Osteoblast (primary cell): ENCODE measurements at regions not wholly inside any gene's neighbourhood (a gene's known extent, or its start where the extent isn't known, plus 50 kb on each side); places are given as distances from the start of the nearest gene placed in this dataset.

Source experiments
- DNase-seq: peaks from one replicate; pipeline ENCODE4 v3.0.0; 2011; ENCODE audit warnings: low spot score, mixed read lengths; ENCODE audit not compliant: insufficient read length; ENCODE audit errors: missing footprints
- H2AFZ ChIP-seq: 2 replicates; pipeline ENCODE4 v1.6.0; 2011; ENCODE audit warnings: mild to moderate bottlenecking, low read length
- H3K27ac ChIP-seq: 2 replicates; pipeline ENCODE4 v1.5.1; 2011; ENCODE audit warnings: mild to moderate bottlenecking, low read depth, low read length, moderate library complexity
- H3K27me3 ChIP-seq: 2 replicates; pipeline ENCODE4 v1.6.0; 2012; ENCODE audit warnings: mild to moderate bottlenecking, control low read depth, inconsistent platforms, low read length, moderate library complexity; ENCODE audit not compliant: insufficient read depth
- H3K36me3 ChIP-seq: 2 replicates; pipeline ENCODE4 v1.5.1; 2011; ENCODE audit warnings: mild to moderate bottlenecking, low read length, control low read depth, moderate library complexity; ENCODE audit not compliant: insufficient read depth
- H3K4me1 ChIP-seq: 2 replicates; pipeline ENCODE4 v1.5.1; 2011; ENCODE audit warnings: mild to moderate bottlenecking, low read length, control low read depth, moderate library complexity; ENCODE audit not compliant: insufficient read depth
- H3K4me2 ChIP-seq: 2 replicates; pipeline ENCODE4 v1.6.0; 2011; ENCODE audit warnings: mild to moderate bottlenecking, low read length; ENCODE audit not compliant: insufficient read depth
- H3K4me3 ChIP-seq: fragments of 200-600 bp; sonication (generic); 3 replicates; pipeline ENCODE4 v1.5.1; 2012; ENCODE audit warnings: mild to moderate bottlenecking, low read length, inconsistent platforms; ENCODE audit not compliant: insufficient read depth
- H3K79me2 ChIP-seq: 2 replicates; pipeline ENCODE4 v1.6.0; 2012; ENCODE audit warnings: mild to moderate bottlenecking, low read length, control low read depth, inconsistent platforms; ENCODE audit not compliant: insufficient read depth
- H3K9me3 ChIP-seq: 2 replicates; pipeline ENCODE4 v1.5.1; 2011; ENCODE audit warnings: low read depth, low read length, control low read depth
- H4K20me1 ChIP-seq: 2 replicates; pipeline ENCODE4 v1.6.0; 2012; ENCODE audit warnings: mild to moderate bottlenecking, low read length, control low read depth; ENCODE audit not compliant: insufficient read depth
- CTCF ChIP-seq: IDR thresholded peaks from 2 replicates; pipeline ENCODE4 v1.5.1; 2011; ENCODE audit warnings: mild to moderate bottlenecking, low read depth, low read length, moderate library complexity; ENCODE audit errors: extremely low read depth

DNA sequence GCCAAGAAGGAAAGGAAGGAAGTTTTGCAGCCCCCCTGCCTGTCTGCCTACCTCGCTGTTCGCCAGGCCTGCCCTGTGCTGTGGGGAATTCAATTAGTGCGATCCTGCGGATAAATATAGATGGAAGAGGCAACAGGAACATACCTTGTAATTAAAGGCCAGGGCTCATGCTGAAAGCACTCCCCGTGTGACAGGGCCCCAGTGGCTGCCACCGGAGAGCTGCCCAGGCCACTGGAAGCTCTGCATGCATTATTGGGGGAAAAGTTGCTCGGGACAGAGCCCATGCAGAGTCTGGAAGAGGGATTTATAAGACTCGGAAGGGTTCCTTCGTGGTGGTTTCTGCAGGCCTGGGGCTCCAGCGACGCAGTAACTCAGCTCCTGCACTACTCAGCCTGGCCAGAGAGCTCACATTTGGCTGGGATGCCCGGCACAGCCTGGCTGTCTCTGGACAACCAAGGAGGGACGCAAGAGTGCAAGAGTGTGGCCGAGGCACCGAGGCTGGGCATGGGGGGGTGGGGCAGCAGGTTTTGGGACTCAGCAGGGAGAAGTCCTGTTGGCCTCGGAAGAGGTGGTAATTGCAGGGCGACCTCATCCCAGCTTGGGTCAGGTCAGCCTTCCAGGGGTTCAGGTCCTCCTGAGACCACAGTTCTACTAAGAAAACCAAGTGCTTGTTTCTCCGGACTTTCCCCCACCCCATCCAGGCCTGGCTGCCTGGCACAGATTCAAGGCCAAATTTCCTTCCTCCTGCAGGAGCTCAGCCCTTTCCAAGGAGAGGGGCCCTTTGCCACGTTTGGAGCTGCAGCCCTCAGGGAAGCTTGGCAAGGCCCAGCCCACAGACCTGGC is 68.1 kb upstream of the GGTA1 start:
- H2AFZ ChIP-seq: no peak overlapping the region

DNA sequence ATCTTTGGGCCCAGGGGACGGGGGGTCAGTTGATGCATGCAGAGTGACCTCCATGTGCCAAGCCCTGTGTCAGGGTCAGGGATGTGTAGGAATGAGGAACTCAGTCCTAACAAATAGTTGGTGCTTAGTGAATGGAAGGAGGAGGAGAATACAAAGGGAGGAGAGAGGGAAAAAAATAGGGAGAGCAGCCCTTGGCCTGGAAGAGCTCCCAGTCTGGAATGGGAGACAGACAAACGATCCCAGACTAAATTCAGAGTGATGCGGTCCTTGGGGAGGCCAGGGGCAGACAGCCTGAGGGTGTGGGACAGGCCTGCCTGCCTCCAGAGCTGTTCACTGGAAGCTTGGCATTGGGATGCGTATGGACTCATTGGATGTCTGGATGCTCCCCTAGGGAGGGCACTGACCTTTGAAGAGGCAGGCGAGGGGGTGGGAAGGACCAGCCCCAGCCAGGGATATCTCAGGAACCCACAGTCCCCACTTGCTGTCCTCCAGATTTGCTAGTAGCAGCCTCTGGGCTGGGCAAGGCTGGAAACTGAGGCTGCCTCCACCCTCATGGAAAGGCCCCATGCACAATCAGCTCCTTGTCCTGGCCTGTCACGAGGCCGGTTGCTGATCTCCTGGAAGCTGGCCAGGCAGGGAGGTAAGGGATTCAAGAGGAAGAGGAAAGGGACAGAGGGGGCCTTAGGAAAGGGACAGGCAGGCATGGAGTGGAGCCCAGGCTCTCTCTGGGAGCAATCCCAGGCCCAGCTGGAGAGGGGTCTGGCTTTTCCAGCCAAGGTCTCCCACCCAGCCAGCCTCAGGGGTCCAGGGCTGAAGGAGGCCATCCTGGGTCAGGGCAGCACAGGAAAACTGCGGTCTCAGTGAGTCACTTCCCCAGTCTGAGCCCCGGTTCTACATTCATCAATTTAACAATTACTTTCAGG is 69.0 kb upstream of the GGTA1 start:
- no peaks in the 10 kb centered on the region for H4K20me1 ChIP-seq
- H2AFZ ChIP-seq: no peak overlapping the region
- H3K4me1 ChIP-seq: peaks cover 34% of the 10 kb centered on the region
- peak; percentile 90 for DNase-seq
- no peak overlapping the region for H3K4me3 ChIP-seq
- H3K79me2 ChIP-seq: no peaks in the 10 kb centered on the region
- H3K27ac ChIP-seq: no peak overlapping the region
- no peak for TF ChIP-seq CTCF
- no peaks in the 10 kb centered on the region for H3K36me3 ChIP-seq
- no peaks in the 10 kb centered on the region for H3K9me3 ChIP-seq
- H3K4me2 ChIP-seq: no peak overlapping the region
- H3K27me3 ChIP-seq: peaks cover 9% of the 10 kb centered on the region

More for the DNA sequence above, 68.1 kb upstream of the GGTA1 start:
- H3K4me2 ChIP-seq: no peak overlapping the region
- H3K27ac ChIP-seq: no peak overlapping the region
- H4K20me1 ChIP-seq: no peaks in the 10 kb centered on the region
- peak; percentile 78 for DNase-seq
- no peaks in the 10 kb centered on the region for H3K79me2 ChIP-seq
- TF ChIP-seq CTCF: no peak
- H3K27me3 ChIP-seq: peaks cover 11% of the 10 kb centered on the region
- H3K9me3 ChIP-seq: no peaks in the 10 kb centered on the region
- peaks cover 34% of the 10 kb centered on the region for H3K4me1 ChIP-seq
- no peaks in the 10 kb centered on the region for H3K36me3 ChIP-seq
- H3K4me3 ChIP-seq: no peak overlapping the region

DNA sequence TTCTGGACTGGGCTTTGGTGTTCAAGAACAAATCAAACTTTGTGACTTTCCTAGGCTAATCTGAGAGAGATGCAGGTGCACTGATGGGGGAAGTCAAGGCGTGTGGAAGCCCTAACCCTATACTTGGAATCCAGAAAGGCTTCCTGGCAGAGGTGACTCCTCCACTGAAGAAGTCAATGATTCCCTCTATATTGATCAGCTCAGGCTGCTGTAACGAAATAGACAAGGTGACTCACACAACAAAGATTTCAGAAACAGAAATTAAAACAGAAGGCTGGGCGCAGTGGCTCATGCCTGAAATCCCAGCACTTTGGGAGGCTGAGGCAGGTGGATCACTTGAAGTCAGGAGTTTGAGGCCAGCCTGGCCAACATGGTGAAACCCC is 69.6 kb upstream of the GGTA1 start:
- Histone ChIP-seq H3K4me2 (no peak overlapping the region), H3K27ac (no peak overlapping the region), H4K20me1 (no peaks in the 10 kb centered on the region), H3K9me3 (no peaks in the 10 kb centered on the region), H3K4me3 (no peak overlapping the region), H3K27me3 (peaks cover 5% of the 10 kb centered on the region), H2AFZ (no peak overlapping the region), H3K36me3 (no peaks in the 10 kb centered on the region), H3K4me1 (peaks cover 30% of the 10 kb centered on the region), H3K79me2 (no peaks in the 10 kb centered on the region)
- no peak for DNase-seq
- TF ChIP-seq CTCF: no peak

DNA sequence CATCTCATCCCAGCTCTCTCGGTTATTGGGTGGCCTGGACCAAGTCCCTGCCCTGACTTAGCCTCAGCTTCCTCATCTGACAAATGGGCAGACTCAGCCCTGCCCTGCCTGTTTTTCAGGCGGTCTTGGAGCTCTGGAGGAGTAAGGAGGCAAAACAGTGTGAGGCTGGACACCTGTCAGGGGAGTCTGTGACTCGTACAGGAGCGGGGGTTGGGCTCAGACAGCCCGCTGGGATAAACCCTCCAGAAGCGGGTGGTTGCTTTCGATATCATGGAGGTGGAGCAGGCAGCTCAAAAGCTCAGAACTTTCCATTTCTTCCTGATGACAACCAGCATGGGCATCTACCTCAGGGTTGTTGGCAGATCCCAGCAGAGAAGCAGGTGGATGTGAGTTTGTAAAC is 72.9 kb upstream of the GGTA1 start:
- Histone ChIP-seq H3K36me3 (no peaks in the 10 kb centered on the region), H3K9me3 (no peaks in the 10 kb centered on the region), H2AFZ (no peak overlapping the region), H3K4me2 (no peak overlapping the region), H3K4me1 (peaks cover 15% of the 10 kb centered on the region), H4K20me1 (no peaks in the 10 kb centered on the region), H3K79me2 (no peaks in the 10 kb centered on the region), H3K27ac (no peak overlapping the region), H3K4me3 (no peak overlapping the region), H3K27me3 (peaks cover 5% of the 10 kb centered on the region)
- no peak for DNase-seq
- TF ChIP-seq CTCF: no peak
